HG03139 (cell line): ENCODE measurements at regions not wholly inside any gene's neighbourhood (a gene's known extent, or its start where the extent isn't known, plus 50 kb on each side); places are given as distances from the start of the nearest gene placed in this dataset.

ENCODE experiments used
- ATAC-seq: cut with Tn5 transposase; IDR thresholded peaks from one replicate; pipeline ENCODE4 v1.9.1; 2021; ENCODE audit not compliant: unreplicated experiment

GRCh38 chr5:42337607-42338006 lies 85.6 kb upstream of the GHR start:
- no peak for ATAC-seq

GRCh38 chr5:42338136-42338535 lies 85.1 kb upstream of the GHR start:
- no peak for ATAC-seq

GRCh38 chr5:42349163-42349562 lies 74.1 kb upstream of the GHR start:
- no peak for ATAC-seq

GRCh38 chr5:42351956-42352355 lies 71.3 kb upstream of the GHR start:
- ATAC-seq: no peak

GRCh38 chr5:42360056-42360455 lies 63.2 kb upstream of the GHR start:
- no peak for ATAC-seq

- ATAC-seq: no peak
Observed at GRCh38 chr5:42360616-42361314, 62.5 kb upstream of the GHR start.

GRCh38 chr5:42361315-42361688 lies 61.9 kb upstream of the GHR start:
- no peak for ATAC-seq

- ATAC-seq: no peak
Observed at GRCh38 chr5:42366051-42366450, 57.2 kb upstream of the GHR start.
